AG04449 (cell line): ENCODE measurements at regions not wholly inside any gene's neighbourhood (a gene's known extent, or its start where the extent isn't known, plus 50 kb on each side); places are given as distances from the start of the nearest gene placed in this dataset.
"Not testable (repeated sequence)": the region's sequence is repeated elsewhere in the genome, so short reads cannot be mapped to it uniquely, and the experiment has no call there.

Experiments used
- CTCF ChIA-PET: fragments of 350-600 bp; formaldehyde crosslinking; extraction: SDS; loops from one replicate; lab custom pipeline; 2021; ENCODE audit warnings: antibody characterized with exemption; lab: Yijun Ruan, JAX
- POLR2A ChIA-PET: fragments of 400-600, 350-600 bp; formaldehyde crosslinking; extraction: SDS; loops from one replicate; lab custom pipeline; 2020; ENCODE audit warnings: antibody characterized with exemption, inconsistent platforms; lab: Yijun Ruan, JAX
- DNase-seq: peaks from one replicate; pipeline ENCODE4 v3.0.0-alpha.2; 2010; ENCODE audit warnings: low read depth, low spot score
- H3K4me3 ChIP-seq: 2 replicates; pipeline ENCODE4 v1.5.1; 2011; ENCODE audit warnings: low read depth, mild to moderate bottlenecking, control low read depth, low read length
- TF ChIP-seq, protein P1 (sequence below): IDR thresholded peaks from one replicate; pipeline ENCODE4 v1.5.1; 2011; ENCODE audit warnings: mild to moderate bottlenecking, moderate library complexity, low read length, control low read depth, inconsistent platforms; ENCODE audit not compliant: insufficient read depth; ENCODE audit errors: missing control alignments

DNA sequence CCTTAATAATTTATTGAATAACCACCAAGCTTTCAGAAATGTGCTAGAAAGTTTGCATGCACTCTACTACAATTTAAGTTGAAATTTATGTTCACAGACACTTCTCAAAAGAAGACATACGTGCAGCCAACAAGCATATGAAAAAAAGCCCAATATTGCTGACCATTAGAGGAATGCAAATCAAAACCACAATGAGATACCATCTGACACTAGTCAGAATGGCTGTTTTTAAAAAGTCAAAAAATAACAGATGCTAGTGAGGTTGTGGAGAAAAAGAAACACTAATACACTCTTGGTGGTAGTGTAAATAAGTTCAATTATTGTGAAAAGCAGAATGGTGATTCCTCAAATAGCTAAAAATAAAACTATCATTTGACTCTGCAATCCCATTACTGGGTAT lies 308.8 kb upstream of the PCDH9 start:
- DNase-seq: no peak
- ChIA-PET CTCF (no interaction called here), POLR2A (no interaction called here)
- TF ChIP-seq, protein P1, sequence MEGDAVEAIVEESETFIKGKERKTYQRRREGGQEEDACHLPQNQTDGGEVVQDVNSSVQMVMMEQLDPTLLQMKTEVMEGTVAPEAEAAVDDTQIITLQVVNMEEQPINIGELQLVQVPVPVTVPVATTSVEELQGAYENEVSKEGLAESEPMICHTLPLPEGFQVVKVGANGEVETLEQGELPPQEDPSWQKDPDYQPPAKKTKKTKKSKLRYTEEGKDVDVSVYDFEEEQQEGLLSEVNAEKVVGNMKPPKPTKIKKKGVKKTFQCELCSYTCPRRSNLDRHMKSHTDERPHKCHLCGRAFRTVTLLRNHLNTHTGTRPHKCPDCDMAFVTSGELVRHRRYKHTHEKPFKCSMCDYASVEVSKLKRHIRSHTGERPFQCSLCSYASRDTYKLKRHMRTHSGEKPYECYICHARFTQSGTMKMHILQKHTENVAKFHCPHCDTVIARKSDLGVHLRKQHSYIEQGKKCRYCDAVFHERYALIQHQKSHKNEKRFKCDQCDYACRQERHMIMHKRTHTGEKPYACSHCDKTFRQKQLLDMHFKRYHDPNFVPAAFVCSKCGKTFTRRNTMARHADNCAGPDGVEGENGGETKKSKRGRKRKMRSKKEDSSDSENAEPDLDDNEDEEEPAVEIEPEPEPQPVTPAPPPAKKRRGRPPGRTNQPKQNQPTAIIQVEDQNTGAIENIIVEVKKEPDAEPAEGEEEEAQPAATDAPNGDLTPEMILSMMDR: no peak
- H3K4me3 ChIP-seq: no peak overlapping the region

DNA sequence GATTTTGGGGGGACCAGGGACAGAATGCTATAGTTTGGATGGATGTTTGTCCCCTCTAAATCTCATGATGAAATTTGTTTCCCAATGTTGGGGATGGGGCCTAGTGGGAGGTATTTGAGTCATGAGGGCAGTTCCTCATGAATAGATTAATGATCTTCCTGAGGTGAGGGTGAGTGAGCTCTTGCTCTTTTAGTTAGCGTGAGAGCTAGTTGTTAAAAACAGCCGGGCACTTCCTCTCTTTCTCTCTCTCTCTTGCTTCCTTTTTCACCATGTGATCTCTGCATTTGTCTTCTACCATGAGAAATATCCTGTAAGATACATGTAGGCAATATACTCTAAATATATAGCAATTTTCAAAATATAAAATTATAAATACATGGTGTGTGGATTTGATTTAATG lies 290.8 kb upstream of the PCDH9 start:
- H3K4me3 ChIP-seq: no peak overlapping the region
- ChIA-PET CTCF (no interaction called here), POLR2A (no interaction called here)
- DNase-seq: no peak
- TF ChIP-seq, protein P1: no peak

DNA sequence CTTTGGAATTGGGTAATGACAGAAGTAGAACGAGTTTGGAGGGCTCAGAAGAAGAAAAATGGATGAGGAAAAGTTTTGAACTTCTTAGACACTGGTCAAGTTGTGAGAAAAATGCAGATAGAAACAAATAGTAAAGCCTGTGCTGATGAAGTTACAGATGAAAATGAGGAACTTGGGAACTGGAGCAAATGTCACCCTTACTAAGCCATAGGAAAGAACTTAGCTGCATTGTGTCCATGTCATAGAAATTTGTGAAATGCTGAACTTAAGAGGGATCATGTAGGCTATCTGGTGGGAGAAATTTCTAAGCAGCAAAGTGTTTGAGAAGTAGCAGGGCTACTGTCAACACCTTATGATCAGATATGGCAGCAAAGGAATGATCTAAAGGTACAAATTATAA lies 289.2 kb upstream of the PCDH9 start:
- DNase-seq: no peak
- POLR2A ChIA-PET: no interaction called here
- no peak overlapping the region for H3K4me3 ChIP-seq
- CTCF ChIA-PET: no interaction called here
- TF ChIP-seq, protein P1: no peak

DNA sequence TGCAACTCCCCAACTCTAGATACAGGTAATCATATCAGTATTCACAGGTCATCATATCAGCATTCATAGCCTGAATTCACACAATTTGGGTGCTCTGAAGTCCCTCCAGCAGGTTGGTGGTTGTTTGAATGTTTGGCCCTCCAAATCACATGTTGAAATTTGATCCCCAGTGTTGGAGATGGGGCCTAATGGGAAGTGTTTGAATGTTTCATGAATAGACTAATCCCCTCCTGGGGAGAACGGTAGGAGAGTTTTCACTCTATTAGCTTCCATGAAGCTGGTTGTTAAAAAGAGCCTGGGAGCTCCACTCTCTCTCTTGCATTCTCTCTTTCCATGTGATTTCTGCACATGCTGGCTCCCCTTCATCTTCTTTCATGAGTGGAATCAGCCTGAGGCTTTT lies 288.6 kb upstream of the PCDH9 start:
- H3K4me3 ChIP-seq: no peak overlapping the region

DNA sequence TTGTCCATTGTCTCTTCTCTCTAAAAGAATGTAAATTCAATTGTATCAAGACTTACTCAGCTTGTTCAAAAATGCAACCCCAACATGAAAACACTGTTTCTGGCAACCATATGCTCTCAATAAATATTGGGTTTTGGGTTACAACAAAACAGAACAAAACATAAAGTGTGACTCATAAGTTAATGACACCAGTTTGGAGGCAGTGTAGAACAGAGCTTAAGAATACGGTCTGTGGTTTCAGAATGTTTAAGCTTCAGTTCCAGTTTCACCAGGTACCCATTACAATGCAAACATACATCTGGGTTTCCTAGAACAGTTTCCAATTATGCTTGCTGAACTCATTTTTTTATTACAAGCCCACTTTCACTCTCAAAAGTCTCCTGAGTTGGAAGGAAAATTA lies 285.8 kb upstream of the PCDH9 start:
- ChIA-PET POLR2A (no interaction called here), CTCF (interaction anchor here (0.5 kb wide), 1 partner anchor 1128 kb away, joined by 3 read pairs; no protein-coding TSS in a partner anchor)
- no peak overlapping the region for H3K4me3 ChIP-seq
- no peak for DNase-seq
- TF ChIP-seq, protein P1: no peak

More for the DNA sequence above, 288.6 kb upstream of the PCDH9 start:
- DNase-seq: no peak
- TF ChIP-seq, protein P1: no peak
- CTCF ChIA-PET: no interaction called here
- POLR2A ChIA-PET: no interaction called here

DNA sequence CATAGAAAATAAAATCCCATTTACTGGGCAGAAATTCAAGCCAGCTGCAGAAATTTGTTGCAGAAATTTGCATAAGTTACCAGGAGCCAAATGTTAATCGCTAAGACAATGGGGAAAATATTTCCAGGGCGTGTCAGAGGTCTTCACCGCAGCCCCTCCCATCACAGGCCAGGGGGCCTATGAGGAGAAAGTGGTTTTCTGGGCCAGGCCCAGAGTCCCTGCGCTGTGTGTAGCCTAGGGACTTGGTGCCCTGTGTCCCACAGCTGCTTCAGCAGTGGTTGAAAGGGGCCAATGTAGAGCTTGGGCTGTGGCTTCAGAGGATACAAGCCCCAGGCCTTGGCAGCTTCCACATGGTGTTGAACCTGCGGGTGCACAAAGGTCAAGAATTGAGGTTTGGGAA lies 278.9 kb upstream of the PCDH9 start:
- CTCF ChIA-PET: no interaction called here
- TF ChIP-seq, protein P1: no peak
- no peak overlapping the region for H3K4me3 ChIP-seq
- POLR2A ChIA-PET: no interaction called here
- DNase-seq: no peak

DNA sequence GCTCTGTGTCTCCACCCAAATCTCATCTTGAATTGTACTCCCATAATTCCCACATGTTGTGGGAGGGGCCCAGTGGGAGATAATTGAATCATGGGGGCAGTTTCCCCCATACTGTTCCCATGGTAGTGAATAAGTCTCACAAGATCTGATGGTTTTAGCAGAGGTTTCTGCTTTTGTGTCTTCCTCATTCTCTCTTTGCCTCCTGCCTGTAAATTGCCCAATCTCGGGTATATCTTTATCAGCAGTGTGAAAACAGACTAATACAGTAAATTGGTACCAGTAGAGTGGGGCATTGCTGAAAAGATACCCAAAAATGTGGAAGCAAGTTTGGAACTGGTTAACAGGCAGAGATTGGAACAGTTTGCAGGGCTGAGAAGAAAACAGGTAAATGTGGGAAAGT lies 278.1 kb upstream of the PCDH9 start:
- H3K4me3 ChIP-seq, DNase-seq, POLR2A ChIA-PET, CTCF ChIA-PET: not testable (repeated sequence)
